ENCODE measurements at regions not wholly inside any gene's neighbourhood (a gene's known extent, or its start where the extent isn't known, plus 50 kb on each side); places are given as distances from the start of the nearest gene placed in this dataset.

- TF ChIP-seq ZBTB43 (CRISPR knock-in tag; IDR thresholded peaks at IDR 0.05) (no peak), TCF7 (CRISPR knock-in tag; IDR thresholded peaks at IDR 0.05; ENCODE audit: low read depth) (no peak), CREB1 (CRISPR knock-in tag; IDR thresholded peaks at IDR 0.05) (no peak)
These were observed 266.3 kb downstream of the MTX2 start (continued) for GRCh38 chr2:176535467-176536113.

- peaks cover 9% of the 10 kb centered on the region for H3K4me1 Mint-ChIP-seq
- TF ChIP-seq ZNF416 (CRISPR knock-in tag; IDR thresholded peaks at IDR 0.05) (no peak), CDX4 (CRISPR knock-in tag; IDR thresholded peaks at IDR 0.05; ENCODE audit: borderline replicate concordance) (no peak)
- no peaks in the 10 kb centered on the region for H3K36me3 Mint-ChIP-seq
- no peak overlapping the region for H3K4me3 Mint-ChIP-seq
- DNase-seq (ENCODE audit: low spot score) (no peak), ATAC-seq (no peak)
- H3K27ac Mint-ChIP-seq = no peak overlapping the region
- H3K9me3 Mint-ChIP-seq = no peaks in the 10 kb centered on the region
- ChIA-PET CTCF (no interaction called here), POLR2A (no interaction called here)
- peaks cover 9% of the 10 kb centered on the region for H3K27me3 Mint-ChIP-seq (ENCODE audit: low read depth)
These were observed 267.3 kb downstream of the MTX2 start for GRCh38 chr2:176536439-176537133.

GRCh38 chr2:176537932-176538331 lies 268.7 kb downstream of the MTX2 start:
- H3K4me3 Mint-ChIP-seq = no peak overlapping the region
- POLR2A ChIA-PET = no interaction called here
- no peaks in the 10 kb centered on the region for H3K36me3 Mint-ChIP-seq
- TF ChIP-seq JAZF1 (CRISPR knock-in tag; IDR thresholded peaks at IDR 0.05) (no peak), ATF6 (CRISPR knock-in tag; IDR thresholded peaks at IDR 0.05) (no peak), ESRRA (CRISPR knock-in tag; IDR thresholded peaks at IDR 0.05; ENCODE audit: borderline replicate concordance) (no peak), ATF2 (CRISPR knock-in tag; IDR thresholded peaks at IDR 0.05; ENCODE audit: borderline replicate concordance, low read depth) (no peak), ZNF263 (CRISPR knock-in tag; IDR thresholded peaks at IDR 0.05; ENCODE audit: low read depth) (no peak), OVOL2 (CRISPR knock-in tag; IDR thresholded peaks at IDR 0.05; ENCODE audit: borderline replicate concordance) (no peak), ZNF396 (CRISPR knock-in tag; IDR thresholded peaks at IDR 0.05; ENCODE audit: borderline replicate concordance) (no peak), MXD4 (CRISPR knock-in tag; IDR thresholded peaks at IDR 0.05; ENCODE audit: borderline replicate concordance) (no peak), ATF3 (CRISPR knock-in tag; conservative IDR thresholded peaks at IDR 0.05) (no peak), RORB (CRISPR knock-in tag; IDR thresholded peaks at IDR 0.05) (no peak), JUN (CRISPR knock-in tag; IDR thresholded peaks at IDR 0.05) (no peak), NFE2L1 (CRISPR knock-in tag; IDR thresholded peaks at IDR 0.05) (no peak), CBFB (CRISPR knock-in tag; IDR thresholded peaks at IDR 0.05; ENCODE audit: low read depth) (no peak), PRDM15 (CRISPR knock-in tag; IDR thresholded peaks at IDR 0.05) (no peak), ZBTB43 (CRISPR knock-in tag; IDR thresholded peaks at IDR 0.05) (no peak)
- peaks cover 9% of the 10 kb centered on the region for H3K4me1 Mint-ChIP-seq
- DNase-seq (ENCODE audit: low spot score) (no peak), ATAC-seq (no peak)
- CTCF ChIA-PET = no interaction called here
- H3K27me3 Mint-ChIP-seq (ENCODE audit: low read depth) = peaks cover 9% of the 10 kb centered on the region
- no peaks in the 10 kb centered on the region for H3K9me3 Mint-ChIP-seq
- H3K27ac Mint-ChIP-seq = no peak overlapping the region

Data from WTC11 (cell line).